NCI-H2081 treated with DMSO at 0.1 percent for 48 hours (cell line): ENCODE measurements at regions not wholly inside any gene's neighbourhood (a gene's known extent, or its start where the extent isn't known, plus 50 kb on each side); places are given as distances from the start of the nearest gene placed in this dataset.
"Not testable (repeated sequence)": the region's sequence is repeated elsewhere in the genome, so short reads cannot be mapped to it uniquely, and the experiment has no call there.

Experiments
- DNase-seq: peaks from one replicate; lab custom pipeline; 2025; lab: John Stamatoyannopoulos, UW

DNA sequence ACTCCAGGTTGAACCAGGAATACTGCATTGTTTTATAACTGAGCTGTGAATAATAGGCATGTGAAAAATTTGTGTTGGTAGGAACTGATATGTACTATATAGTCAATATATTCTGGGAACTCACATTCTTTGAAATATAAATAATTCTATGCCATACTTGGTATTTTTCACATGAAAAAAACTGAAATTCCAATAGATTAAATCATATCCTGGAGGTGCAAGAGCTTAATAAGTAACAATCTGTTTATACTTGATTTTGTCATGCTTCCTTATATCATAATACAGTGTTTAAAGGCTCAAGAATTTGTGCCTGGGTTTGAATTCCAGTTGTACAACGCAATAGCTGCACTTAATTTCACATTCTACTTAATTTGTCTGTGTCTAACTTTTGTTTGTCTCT lies 387.0 kb downstream of the USP25 start:
- DNase-seq, result no peak

DNA sequence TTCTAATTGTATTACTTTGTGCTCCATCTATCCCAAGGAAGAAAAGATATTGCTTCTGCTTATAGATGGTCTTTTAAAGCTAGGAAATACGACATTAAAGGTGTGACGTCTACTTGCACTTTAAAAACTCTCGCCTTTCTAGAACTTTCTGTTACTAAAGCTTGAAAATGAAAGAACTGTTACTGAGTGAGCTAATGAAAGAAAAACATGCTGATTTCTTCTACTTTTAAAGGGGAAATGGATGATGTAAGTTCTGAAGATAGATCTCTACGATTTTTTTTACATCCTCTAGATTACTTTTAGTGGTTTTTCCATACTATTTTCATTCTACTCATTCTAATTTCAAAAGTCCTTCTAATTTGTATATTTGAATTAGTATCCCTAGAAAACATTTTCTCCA lies 387.5 kb downstream of the USP25 start:
- DNase-seq, result no peak

DNA sequence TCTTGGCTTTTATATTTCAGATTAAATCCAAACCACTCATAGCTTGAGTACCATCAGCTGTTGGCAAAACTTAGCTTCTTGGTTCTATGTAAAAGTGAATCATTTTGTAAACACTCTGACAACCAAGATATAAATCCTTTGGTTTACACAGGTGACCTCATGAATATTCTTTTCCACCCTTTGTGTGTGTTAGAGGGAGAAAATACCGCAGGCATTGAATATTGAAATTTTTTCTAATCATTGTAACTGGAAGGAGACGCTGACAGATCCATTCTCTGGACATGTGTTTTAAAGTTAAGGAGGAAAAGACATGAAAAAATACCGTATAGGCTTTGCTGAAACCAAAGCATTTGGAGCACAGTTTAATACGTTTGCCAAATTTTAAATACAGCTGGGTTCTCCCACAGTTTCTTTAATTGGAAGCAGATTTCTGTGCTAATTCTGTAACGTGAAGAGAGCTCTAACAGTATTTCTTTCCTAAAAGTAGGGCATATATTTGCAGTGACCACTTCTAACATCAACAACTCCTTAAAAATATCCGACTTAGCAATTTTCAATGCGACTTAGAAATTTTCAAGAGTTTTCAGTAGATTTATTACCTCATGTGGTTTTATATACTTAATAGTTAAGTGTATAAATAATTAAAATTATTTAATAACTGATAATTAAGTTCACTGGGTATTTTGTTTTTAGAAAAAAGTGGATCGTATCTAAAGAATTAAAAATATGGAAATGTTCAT lies 388.2 kb downstream of the USP25 start:
- DNase-seq, result no peak

DNA sequence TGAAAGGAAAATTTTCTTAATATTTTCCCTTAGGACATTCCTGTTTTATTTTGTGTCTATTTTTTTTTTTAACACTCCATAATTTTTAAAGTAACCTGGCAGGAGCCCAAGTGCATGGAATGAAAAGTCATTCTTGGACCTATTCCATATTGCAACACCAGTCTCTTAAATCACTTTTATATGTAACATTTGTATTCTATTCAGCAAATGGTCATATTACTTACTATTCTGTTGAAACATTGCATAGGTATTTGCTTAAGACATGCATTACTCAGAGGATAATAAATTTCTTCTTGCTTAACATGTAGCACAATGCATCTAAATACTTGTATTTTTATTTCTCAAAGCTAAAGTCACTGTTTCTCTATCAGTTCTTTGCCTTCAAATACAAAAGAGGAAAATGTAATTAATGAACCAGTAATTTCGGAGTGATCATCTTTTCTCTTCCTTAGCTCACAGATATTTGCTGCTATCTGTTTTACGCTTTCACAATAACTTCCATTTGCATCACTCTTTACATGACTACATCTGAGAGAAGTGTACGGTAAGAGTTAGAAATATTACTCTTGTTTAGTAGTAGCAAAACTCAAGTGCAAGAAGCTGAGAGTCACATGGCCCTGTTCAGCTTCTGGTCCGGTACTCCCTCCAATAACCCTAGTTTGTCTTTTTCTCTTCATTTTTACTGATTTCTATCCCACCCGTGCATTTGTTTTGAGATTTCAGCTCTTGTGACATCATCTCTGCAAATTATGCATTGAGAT lies 394.8 kb downstream of the USP25 start:
- DNase-seq, result no peak

DNA sequence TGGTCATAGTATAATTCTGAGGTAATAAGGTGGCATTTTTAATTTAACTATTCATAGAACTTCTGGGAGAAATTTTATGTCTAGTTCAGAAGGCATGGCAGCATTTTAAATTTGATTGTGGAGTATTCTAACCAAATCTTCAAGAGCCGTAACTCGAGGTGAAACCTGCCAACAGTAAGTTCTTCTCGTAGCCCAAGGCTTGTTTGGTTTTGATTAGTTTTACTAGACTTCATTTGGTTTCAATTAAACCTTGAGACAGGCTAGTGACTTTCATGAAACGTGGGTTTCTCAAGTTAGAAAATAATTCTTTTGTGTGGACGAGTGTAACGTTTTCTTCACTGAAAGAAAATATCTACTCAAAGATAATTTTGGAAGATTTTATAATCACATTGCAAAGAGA lies 395.5 kb downstream of the USP25 start:
- no peak for DNase-seq

DNA sequence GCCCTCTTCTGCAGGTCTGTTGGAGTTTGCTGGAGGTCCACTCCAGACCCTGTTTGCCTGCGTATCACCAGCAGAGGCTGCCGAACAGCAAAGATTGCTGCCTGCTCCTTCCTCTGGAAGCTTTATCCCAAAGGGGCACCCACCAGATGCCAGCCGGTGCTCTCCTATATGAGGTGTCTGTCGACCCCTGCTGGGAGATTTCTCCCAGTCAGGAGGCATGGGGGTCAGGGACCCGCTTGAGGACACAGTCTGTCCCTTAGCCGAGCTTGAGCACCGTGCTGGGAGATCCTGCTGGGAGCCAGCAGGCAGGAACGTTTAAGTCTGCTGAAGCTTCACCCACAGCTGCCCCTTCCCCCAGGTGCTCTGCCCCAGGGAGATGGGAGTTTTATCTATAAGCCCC lies 402.7 kb downstream of the USP25 start:
- DNase-seq, result not testable (repeated sequence)

DNA sequence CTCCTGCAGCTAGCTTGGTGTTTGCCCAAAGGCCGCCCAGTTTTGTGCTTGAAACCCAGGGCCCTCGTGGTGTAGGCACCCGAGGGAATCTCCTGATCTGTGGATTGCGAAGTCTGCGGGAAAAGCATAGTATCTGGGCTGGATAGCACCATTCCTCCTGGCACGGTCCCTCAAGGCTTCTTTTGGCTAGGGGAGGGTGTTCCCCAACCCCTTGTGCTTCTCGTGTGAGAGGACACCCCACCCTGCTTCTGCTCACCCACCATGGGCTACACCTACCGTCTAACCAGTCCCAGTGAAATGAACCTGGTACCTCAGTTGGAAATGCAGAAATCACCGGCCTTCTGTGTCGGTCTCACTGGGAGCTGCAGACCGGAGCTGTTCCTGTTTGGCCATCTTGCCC lies 403.5 kb downstream of the USP25 start:
- no peak for DNase-seq

DNA sequence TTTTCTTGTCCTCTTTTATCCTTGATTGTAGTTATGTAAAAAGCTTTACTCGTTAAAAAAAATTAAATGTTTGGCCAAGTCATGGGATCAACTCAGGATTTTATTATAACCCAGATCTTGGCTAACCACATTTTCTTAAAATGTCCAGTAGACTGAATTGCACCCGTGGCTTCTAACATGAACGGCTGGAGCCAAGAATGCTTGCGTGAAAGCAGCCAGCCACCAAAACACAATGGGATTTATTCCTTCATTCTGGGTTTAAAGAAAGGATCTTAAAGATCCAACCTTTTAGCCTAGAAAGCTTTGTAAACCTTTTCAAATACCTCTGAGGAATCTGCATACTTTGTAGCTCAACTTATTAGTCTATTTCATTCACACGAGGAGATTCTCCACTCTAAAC lies 404.4 kb downstream of the USP25 start:
- no peak for DNase-seq

DNA sequence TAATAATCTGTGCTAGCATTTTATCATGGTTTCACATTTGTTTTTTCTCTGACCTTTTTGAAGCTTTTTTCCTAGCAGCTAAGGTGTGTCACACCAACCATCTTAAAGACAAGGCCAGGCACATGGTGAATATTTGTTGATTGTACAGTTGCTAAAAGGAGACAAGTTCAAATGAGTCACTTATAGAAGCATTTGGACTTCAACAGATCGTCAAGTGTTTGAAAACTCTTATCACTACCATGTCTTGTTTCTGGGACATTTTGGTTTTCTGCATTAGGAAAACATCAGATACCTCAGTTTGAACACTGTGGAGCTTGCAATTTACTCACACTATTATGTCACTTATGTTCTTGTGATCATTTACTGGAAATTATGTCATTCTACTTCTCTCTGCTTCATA lies 407.3 kb downstream of the USP25 start:
- DNase-seq, result no peak

DNA sequence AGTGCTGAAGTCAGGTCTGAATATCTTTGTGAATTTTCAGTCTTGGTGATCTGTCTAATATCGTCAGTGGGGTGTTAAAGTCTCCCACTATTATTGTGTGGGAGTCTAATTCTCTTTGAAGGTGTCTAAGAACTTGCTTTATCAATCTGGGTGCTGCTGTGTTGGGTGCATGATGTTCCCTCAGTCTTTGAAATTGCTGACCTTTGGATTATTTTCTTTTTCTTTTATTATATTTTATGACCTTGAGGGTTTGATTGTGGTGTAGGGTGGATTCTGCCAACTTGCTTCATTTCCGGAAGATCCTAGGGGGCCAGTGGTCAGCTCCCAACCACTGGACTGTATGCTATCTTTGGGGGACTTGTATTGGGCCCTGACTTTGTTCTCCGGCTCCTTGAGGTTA lies 415.3 kb downstream of the USP25 start:
- DNase-seq, result no peak

DNA sequence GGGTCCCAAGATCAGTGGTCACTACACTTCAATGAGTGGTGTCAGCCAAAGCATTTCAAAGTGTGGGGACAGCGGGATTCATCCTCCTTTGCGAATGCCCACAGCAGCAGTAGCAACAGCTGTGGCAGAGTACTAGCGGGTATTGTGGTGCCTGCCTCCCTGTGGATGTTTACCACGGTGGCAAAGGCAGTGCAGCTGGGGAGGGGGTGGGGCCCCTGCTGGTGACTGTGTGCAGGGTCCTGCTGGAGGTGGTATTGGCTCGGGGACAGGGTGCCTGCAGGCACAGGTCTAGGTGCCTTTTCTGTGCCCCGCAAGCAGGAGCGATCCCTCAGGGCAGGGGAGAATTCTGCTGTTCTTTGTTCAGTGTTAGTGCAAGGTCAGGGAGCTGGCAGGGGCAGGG lies 415.7 kb downstream of the USP25 start:
- no peak for DNase-seq

DNA sequence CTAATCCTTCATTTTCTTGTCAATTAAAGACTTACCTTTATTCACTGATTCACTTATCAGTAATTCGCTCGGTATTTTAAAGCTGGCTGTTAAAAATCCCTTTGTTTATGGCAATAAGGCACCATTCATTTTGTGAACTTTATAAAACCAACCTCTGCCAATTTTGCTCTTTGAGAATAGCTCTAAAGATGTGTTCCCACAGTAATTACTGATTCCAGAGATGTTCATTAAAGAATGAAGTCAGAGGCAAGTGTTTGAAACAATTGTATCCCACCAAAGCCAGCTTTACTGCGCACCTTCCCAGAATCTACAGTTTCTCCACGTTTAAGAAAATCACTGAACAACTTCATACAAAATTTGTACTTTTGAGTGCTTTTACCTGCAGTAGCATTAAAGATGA lies 424.5 kb downstream of the USP25 start:
- no peak for DNase-seq

DNA sequence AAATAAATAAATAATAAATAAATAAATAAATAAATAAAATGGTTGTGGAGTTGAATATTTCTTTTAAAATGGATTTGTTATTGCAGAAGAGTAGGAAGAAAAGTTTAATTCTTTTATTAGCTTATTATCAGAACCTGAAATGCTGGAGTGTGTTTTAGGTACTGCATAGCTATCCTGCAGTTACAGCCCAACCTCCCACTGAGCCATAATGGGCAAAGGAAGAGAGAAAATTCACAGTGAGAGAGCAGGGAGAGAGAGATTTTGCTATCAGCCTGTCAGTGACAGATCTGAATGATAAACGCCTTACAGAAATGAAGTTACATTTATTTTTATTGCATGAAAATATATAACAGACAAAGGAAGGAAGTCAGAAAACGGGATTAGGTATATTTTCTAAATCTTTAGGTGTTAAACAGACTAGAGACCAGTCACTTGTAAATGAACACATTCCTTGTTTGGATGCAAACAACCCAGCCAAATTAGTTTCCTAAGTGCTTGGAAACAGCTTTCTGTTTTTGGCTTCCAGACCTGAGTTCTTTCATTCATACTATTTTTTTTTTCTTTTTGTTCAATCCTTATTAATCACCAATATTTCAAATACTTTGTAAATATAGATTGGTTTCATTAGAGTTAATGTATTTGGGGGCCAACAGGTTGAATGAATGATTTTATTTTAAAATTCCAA lies 425.3 kb downstream of the USP25 start:
- no peak for DNase-seq

DNA sequence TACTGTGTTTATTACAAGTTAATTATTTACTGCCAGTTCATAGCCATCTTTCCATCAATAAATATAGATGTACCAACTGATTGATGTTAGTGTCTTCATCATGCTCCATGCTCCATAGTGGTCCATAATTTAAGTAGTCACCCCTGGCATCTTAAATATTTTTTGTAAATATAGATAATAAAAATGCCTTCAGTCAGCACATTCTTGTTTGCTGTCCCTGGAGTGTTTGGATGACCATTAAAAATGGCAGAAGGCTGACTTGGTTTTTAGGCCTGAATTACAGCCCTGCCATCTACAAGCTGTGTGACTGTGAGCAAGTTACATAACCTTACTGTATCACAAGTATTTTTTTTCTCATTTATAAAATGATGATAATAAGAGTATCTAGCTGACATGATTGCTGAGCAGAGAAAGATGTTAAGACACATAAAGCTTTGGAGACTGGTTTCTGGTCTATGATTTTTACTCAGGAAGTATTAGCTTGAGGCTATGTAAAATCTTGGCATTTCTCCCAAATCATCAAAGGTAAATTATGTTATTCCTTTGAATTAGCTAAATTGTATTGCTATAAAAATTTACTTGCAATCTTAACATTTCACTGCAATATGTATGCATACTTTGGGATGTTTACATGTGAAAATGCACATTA lies 427.2 kb downstream of the USP25 start:
- no peak for DNase-seq

DNA sequence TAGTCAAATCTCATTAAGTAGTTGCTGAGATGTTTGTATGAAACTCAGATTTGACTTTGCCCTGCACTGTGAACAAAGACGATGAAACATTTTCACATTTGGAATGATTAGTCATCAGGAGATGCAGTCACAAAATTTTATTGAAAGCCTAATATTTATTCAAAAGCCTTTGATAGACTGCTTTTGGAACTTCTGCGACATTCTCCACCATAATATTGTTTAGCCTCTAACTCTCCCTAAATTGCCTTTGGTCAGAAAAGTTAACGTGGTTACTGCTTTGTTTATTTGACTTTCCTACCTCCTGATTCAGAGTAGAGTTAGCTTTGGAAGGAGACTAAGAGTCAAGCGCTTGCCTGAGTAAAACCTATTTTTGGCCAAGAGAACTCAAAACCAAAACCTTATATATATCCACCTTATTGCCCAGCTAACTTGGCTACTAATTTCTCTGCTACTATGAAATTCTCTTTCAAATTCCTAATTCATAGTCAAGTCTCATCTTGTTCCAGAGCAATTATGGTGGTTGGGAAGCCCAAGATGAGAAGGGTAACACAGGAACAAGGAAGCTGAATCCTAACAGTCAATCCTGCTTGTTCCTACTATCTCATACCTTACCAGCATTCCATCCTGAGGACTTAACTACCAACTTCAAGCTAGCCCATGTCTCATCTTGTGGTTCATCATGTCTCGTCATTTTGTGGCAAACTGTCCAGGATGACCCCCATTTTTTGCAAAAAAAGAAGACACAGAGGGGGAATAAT lies 429.6 kb downstream of the USP25 start:
- no peak for DNase-seq

DNA sequence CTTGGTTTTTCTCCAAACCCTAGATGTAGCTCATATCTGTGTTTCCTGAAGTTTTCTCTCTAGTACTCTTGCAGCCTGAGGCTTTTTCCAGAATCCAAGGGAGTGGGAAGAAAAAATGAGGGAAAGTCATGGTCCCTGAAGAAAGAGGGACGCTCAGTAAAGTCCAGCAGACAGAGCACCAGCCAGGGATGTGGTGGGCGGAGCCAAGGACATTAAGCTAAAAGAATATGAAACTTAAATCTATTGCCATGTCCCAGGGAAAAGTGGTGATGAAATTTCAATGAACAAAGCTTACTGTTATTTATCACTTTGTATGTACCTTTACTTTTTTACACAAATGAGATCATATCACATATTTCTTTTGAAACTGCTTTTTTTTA lies 430.2 kb downstream of the USP25 start:
- no peak for DNase-seq

DNA sequence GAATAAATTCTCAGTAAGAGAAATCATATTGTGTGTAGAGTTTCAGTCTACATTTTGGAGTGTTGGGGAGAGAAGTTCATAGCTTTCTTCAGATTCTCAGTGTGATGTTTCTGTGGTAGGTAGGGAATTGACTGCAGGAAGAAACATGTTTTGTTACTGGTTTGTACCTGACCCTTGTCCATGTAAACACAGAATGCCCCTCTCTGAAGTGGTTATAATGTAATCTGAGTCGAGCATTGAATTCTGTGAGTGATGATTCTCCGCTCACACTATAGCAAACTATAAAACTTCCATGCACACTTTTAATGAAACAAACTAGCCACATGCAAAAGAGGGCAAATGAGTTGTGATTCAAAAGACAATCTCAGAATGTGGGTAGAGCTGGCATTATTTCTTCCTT lies 433.2 kb downstream of the USP25 start:
- DNase-seq, result no peak

DNA sequence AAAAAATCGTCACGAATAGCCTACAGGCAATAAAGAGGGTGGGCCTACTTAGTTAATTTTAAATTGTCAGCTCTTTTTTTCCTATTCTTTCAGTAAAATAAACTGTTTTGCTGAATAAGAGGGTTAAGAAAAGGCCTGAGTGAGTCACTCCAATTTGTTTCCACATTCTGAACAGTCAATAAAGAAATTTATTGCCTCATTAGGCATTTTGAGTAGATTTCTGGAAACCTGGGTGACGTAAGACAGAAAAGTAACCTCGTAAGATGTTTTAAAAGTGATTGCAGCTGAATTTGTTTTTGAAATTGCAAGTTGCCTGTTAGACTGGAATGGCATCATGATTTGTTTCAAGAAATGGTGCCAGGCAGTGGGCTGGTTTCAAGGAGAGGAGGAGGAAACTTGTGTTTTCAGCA lies 439.3 kb downstream of the USP25 start:
- no peak for DNase-seq

DNA sequence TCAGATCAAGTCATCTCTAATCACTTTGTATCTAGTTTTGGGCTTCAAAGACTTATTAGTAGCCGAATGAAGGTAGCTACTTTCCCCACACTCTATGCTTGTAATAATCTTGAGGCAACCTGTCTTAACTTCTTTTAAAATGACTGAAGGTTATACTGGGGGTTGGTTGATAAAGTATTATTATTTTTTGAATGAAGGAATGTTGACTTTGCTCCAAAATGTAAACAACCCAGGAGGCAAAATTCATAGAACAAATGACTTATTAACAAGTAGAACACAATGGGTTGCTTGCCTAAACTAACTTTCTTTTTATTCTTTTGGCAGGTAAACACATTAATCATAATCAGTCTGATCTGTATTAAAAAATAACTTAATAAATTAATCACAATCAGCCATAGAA lies 440.0 kb downstream of the USP25 start:
- DNase-seq, result no peak

DNA sequence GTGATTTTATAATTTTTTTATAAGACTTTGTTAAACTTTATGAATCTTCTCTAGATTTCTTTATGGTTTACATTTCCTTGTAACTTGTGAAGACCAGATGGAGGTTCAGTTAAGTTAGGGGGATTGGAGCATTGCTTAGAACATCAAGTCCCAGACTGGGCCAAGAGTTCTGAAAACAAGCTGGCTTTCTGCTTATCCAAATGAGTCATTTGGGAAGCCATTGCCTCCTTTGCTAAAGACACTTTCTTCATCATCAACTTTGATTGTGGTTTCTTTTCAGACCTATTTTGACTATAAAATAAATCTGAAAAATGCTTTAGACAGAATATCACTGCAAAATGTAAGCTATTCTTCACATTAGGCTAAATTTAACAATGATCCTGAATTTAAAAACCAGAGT lies 446.8 kb downstream of the USP25 start:
- DNase-seq, result no peak

DNA sequence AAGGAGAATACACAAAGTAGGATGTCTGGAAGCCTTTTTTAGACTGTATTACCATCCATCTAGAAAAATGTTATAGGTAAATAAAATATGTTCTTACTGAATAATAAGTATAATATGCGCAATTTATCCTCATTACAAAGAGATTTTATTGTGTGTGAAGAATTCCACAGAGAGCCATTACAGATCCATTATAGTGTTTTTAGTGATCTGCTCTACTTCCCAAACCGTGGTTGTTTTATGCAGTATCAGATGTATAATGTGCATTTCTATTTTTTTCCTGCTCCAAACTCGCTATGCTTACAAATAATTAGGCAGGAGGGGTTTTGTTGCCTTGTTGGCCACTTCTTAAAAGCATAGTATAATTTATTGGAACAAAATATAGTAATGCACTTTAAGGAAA lies 447.8 kb downstream of the USP25 start:
- no peak for DNase-seq

DNA sequence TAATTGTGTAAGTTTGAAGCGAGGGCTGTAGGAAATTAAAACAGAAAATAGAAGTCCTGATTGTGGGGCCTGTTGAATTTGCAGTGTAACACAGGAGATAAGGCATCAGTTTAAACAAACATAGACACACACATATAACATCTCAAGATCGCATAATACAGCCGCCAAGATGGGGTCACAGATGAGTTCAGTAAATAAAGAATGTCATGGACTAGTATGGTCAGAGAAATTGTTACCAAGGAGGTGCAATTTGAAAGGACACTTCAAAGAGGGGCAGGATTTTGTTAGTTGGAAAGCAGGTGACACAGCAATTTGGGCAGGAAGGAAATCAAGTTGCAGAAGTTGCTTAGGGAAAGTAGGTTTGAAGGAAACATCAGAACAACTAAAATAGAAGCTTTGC lies 450.0 kb downstream of the USP25 start:
- DNase-seq, result no peak
